ENCODE measurements at regions not wholly inside any gene's neighbourhood (a gene's known extent, or its start where the extent isn't known, plus 50 kb on each side); places are given as distances from the start of the nearest gene placed in this dataset.
"Not testable (repeated sequence)": the region's sequence is repeated elsewhere in the genome, so short reads cannot be mapped to it uniquely, and the experiment has no call there.

- DNase-seq, result no peak
These were observed 107.5 kb upstream of the SERPINE2 start for GRCh38 chr2:224146356-224147160.

- DNase-seq, result no peak
These were observed 106.8 kb upstream of the SERPINE2 start for GRCh38 chr2:224145751-224146355.

- no peak for DNase-seq
These were observed 104.4 kb upstream of the SERPINE2 start for GRCh38 chr2:224143526-224143925.

GRCh38 chr2:224142397-224143312, 103.6 kb upstream of the SERPINE2 start:
- no peak for DNase-seq

- no peak for DNase-seq
These were observed 102.2 kb upstream of the SERPINE2 start for GRCh38 chr2:224141304-224141703.

- no peak for DNase-seq
These were observed 98.1 kb upstream of the SERPINE2 start for GRCh38 chr2:224137208-224137607.

GRCh38 chr2:224136396-224136795, 97.3 kb upstream of the SERPINE2 start:
- no peak for DNase-seq

- DNase-seq, result no peak
These were observed 96.8 kb upstream of the SERPINE2 start for GRCh38 chr2:224135881-224136280.

GRCh38 chr2:224134003-224134734, 95.1 kb upstream of the SERPINE2 start:
- DNase-seq, result no peak

GRCh38 chr2:224133387-224133786, 94.3 kb upstream of the SERPINE2 start:
- DNase-seq, result no peak

GRCh38 chr2:224127871-224128501, 88.9 kb upstream of the SERPINE2 start:
- DNase-seq, result no peak

- no peak for DNase-seq
These were observed 87.4 kb upstream of the SERPINE2 start for GRCh38 chr2:224126440-224126839.

GRCh38 chr2:224126003-224126402, 86.9 kb upstream of the SERPINE2 start:
- DNase-seq, result no peak

- DNase-seq, result no peak
These were observed 83.5 kb upstream of the SERPINE2 start for GRCh38 chr2:224122542-224122941.

- no peak for DNase-seq
These were observed 82.5 kb upstream of the SERPINE2 start for GRCh38 chr2:224121406-224122067.

- DNase-seq, result no peak
These were observed 81.9 kb upstream of the SERPINE2 start for GRCh38 chr2:224120986-224121385.

GRCh38 chr2:224119846-224120245, 80.8 kb upstream of the SERPINE2 start:
- DNase-seq, result not testable (repeated sequence)

GRCh38 chr2:224114428-224114827, 75.3 kb upstream of the SERPINE2 start:
- DNase-seq, result no peak

GRCh38 chr2:224113930-224114329, 74.8 kb upstream of the SERPINE2 start:
- DNase-seq, result not testable (repeated sequence)

- DNase-seq, result no peak
These were observed 72.5 kb upstream of the SERPINE2 start for GRCh38 chr2:224111576-224111975.

- no peak for DNase-seq
These were observed 71.7 kb upstream of the SERPINE2 start for GRCh38 chr2:224110811-224111210.

GRCh38 chr2:224109751-224110150, 70.7 kb upstream of the SERPINE2 start:
- no peak for DNase-seq

Data from retina (tissue), 1 donor.